GM19240 (cell line): ENCODE measurements at regions not wholly inside any gene's neighbourhood (a gene's known extent, or its start where the extent isn't known, plus 50 kb on each side); places are given as distances from the start of the nearest gene placed in this dataset.

Experiments used
- DNase-seq: peaks from one replicate; pipeline ENCODE4 v3.0.0; 2011; ENCODE audit warnings: low spot score; ENCODE audit not compliant: insufficient read length

GRCh38 chr10:110434489-110435096 is 63.1 kb upstream of the DUSP5 start:
- DNase-seq = no peak

- DNase-seq = no peak
Measured at GRCh38 chr10:110436554-110437350, 61.0 kb upstream of the DUSP5 start.

GRCh38 chr10:110437351-110437605 is 60.4 kb upstream of the DUSP5 start:
- DNase-seq = no peak

- no peak for DNase-seq
Measured at GRCh38 chr10:110437761-110438341, 59.9 kb upstream of the DUSP5 start.

- no peak for DNase-seq
Measured at GRCh38 chr10:110442746-110443145, 55.0 kb upstream of the DUSP5 start.

GRCh38 chr10:110443239-110444003 is 54.3 kb upstream of the DUSP5 start:
- no peak for DNase-seq

GRCh38 chr10:110444004-110444337 is 53.7 kb upstream of the DUSP5 start:
- no peak for DNase-seq

GRCh38 chr10:110445871-110446270 is 51.8 kb upstream of the DUSP5 start:
- no peak for DNase-seq

GRCh38 chr10:110446277-110446676 is 51.4 kb upstream of the DUSP5 start:
- no peak for DNase-seq

- DNase-seq = no peak
Measured at GRCh38 chr10:110446954-110447608, 50.6 kb upstream of the DUSP5 start.

GRCh38 chr10:110447886-110448285 is 49.8 kb upstream of the DUSP5 start:
- no peak for DNase-seq
